Stimulated activated CD4-positive, alpha-beta T cell treated with anti-CD3 and anti-CD28 coated beads, Interleukin-4, amount 100 ng/mL, for 48 hours (primary cell): ENCODE measurements at regions not wholly inside any gene's neighbourhood (a gene's known extent, or its start where the extent isn't known, plus 50 kb on each side); places are given as distances from the start of the nearest gene placed in this dataset.
"Not testable (repeated sequence)": the region's sequence is repeated elsewhere in the genome, so short reads cannot be mapped to it uniquely, and the experiment has no call there.

Experiments
- DNase-seq, 2 donors: peaks; one replicate each; pipeline ENCODE4 v3.0.0-alpha.2; 2020; ENCODE audit warnings: low read depth in 2 of 2

DNA sequence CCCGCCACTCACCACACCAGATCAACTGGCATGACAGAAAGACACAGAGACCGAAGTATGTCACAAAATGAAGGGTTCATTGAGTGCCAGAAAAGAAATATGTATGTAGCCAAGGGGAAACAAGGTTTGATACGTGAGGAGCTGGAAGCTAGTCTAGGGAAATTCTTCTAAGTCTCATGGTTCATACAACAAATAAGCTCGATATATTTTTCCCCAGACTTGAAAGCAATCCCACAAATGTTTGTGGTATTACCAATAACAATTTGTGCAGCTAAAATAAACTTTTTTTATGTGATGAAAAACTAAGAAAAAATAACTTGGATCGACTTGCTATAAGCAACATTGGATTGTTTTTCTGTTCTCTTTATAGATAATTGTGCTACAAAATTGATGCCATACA lies 777.0 kb downstream of the TSN start:
- DNase-seq = no peak

GRCh38 chr2:122535960-122536505 lies 780.6 kb downstream of the TSN start:
- no peak for DNase-seq

- no peak for DNase-seq
Observed at GRCh38 chr2:122539311-122539710, 783.9 kb downstream of the TSN start.

DNA sequence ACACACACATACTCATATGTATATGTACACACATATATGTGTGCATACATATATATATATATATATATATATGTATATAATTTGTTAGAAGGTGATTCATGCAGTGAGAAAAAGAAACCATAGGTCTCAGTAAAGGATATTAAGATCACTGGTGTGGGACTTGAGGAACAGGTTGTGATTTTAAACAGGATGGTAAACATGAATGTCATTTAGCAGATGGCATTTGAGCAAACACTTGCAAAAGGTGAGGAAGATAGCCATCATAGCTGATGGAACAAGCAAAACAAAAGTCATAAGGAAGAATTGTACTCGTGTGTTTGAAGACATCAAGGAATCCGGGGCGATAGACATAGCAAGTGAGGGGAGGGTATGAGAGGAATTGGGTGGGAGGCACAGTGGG lies 784.5 kb downstream of the TSN start:
- DNase-seq = no peak

GRCh38 chr2:122542236-122542635 lies 786.8 kb downstream of the TSN start:
- no peak for DNase-seq

GRCh38 chr2:122542646-122543045 lies 787.2 kb downstream of the TSN start:
- no peak for DNase-seq

- DNase-seq = no peak
Observed at GRCh38 chr2:122543815-122544214, 788.4 kb downstream of the TSN start.

DNA sequence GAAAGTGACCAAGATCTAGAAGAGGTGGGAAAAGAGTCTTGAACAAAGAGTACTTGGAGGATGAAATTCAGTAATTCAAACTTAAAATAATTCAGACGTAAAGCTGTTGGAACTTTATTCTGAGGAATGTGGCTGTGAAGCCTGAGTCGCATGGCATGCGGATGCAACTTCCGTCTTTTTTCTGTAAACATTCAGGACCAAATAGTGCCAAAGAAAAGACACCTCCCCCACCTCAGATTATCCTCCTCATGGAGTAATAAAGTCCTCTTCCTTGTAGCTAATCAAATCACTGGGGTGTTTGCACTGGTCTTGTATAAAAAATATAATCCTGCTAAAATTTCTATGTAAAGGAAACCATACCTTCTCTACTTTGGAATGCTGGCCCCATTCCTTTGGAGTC lies 790.4 kb downstream of the TSN start:
- DNase-seq = no peak

DNA sequence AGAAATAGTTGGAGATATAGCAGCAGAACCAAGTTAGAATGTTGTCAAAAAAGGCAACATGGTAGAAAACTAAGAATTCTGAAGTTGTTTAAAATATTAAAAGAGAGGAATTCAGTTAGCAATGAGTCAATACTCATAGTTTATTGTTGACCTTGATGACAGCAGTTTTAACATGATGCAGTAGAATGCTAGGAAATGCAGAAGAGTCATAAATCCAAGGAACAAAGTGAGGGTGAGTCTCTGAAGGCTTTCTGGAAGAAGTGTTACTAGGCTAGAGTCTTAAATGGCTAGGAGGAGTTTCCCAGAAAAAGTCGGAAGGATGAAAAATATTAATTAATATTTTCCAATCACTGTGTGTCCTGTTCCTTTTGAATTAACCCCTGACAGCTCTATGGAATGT lies 807.3 kb downstream of the TSN start:
- no peak for DNase-seq

- no peak for DNase-seq
Observed at GRCh38 chr2:122563781-122564180, 808.3 kb downstream of the TSN start.

DNA sequence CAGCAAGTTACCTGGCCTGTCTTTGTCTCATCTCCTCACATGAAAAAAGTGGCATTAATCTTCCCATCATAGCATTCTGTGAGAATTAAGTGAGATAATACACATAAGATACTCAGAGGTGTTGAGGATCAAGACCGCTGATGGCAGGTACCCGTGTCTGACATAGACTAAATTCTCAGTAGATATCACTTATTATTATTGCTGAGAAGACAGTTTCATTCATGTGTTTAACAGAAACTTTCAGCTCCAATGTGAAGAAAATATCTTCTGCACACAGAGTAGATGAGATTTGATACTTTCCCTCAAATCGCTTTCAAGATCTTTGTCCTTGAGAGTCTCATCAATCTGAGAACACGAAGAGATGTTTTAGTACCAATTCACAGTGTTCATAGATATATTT lies 809.4 kb downstream of the TSN start:
- no peak for DNase-seq

DNA sequence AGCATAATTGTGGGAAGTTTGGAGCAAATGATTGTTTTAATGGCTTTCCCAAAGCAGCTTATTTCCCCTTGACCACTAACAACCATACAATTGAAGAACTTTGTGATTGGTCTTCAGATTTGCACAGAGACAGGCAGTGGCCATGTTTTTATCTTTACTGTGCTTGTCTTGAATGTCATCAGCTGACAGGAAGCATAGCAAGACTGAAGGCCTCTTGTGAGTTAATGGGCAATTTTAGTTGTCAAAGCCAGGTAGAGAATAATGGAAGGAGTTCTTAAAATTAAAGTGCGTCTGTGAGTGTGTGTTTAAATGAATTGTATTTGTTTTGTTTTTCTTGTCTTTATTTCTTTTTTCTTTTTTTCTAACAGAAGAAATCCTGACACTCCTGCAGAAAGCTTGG lies 809.9 kb downstream of the TSN start:
- DNase-seq = no peak

- DNase-seq = no peak
Observed at GRCh38 chr2:122570641-122571040, 815.2 kb downstream of the TSN start.

DNA sequence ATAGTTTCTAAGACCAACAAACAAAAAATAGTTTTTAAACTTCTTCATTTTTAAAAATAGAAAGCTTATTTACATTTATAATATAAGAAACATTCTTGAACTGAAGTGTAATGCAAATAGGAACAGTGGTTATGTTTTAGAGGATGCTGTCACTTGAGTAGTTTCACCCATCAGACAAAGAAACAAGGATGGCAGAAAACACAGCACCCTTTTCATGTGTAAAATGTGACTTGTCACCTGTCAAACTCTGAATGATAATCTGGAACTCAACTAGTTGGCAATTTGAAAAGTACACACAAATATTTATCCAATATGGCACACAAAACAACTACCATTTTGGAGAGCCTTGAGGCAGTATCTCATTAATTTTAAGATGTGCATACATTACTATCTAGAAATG lies 816.0 kb downstream of the TSN start:
- not testable (repeated sequence) for DNase-seq

DNA sequence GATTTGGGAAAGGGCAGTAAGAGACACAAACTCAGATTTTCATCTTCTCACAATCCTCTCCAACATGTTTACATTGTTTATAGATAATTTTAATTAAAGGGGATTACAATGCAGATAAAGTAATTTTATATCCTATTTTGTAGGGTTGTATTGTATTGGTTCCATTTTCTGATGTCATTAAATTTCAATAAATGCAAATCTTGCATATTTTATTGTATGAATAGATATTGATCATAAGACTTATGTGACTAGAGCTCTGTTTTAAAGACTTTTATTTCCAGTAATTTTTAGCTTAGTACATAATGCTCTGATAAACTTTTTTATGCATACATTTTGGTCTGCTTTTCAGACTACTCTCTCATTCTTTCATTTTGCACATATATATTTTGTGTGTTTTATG lies 819.6 kb downstream of the TSN start:
- no peak for DNase-seq

GRCh38 chr2:122583159-122583917 lies 827.9 kb downstream of the TSN start:
- DNase-seq = no peak

- no peak for DNase-seq
Observed at GRCh38 chr2:122590524-122590923, 835.1 kb downstream of the TSN start.

DNA sequence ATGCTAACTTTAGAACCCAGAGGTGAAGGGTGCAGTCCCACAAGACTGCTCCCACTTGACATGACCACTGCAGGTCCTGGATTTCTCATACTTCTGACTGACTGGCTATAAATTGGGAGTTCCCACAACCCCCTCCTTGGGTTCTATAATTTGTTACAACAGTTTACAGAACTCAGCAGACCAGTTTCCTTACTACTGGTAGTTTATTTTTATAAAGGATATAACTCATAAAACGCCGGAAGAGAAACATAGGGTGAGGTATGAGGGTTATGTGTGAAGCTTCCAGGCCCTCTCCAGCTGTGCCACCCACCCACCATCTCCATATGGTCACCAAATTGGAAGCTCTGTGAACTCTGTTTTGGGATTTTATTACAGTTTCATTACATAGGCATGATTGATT lies 839.6 kb downstream of the TSN start:
- no peak for DNase-seq

- no peak for DNase-seq
Observed at GRCh38 chr2:122596598-122596997, 841.1 kb downstream of the TSN start.

DNA sequence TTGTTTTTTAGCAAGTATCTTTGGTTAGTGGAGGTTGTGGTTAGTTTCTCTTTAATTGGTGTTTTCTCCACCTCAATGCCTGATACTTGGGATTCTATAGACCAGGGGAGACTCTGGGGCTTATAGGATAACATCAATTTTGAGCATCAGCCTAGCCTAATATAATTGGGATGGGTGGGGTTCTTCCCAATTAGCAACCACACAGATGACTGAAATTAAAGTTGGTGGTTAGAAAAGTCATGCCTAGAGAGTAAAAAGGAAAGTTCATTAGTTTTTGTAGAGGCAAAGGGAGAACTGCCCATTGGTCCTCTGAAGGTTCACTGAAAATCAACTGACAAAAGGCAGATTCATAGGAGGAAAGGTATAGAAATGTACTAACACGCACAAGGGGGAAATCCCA lies 843.3 kb downstream of the TSN start:
- no peak for DNase-seq

DNA sequence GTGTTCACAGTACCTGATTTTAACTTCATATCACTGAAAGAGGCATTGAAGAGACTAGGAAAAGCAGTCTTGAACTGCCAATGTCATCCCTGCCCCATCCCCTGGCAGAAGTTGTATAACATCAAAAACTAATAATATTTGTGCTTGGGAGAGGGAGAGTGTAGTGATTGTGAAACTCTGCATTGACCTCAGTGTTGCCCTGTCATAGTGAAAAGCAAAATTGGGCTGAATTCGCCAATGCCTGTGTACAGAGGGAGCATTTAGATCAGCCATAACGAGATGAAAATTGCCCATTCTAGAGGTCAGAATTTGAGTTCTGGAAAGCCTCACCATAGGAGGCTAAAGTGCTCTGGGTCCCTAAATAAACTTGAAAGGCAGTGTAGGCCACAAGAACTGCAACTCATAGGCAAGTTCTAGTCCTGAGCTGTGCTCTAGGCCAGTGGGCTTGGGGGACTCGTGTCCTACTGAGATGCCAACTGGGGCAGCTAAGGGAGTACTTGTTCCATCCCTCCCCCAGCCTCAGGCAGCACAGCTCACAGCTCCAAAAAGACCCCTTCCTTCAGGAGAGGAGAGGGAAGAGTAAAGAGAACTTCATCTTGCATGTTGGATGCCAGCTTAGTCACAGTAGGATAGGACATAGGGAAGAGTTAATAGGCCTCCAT lies 855.6 kb downstream of the TSN start:
- no peak for DNase-seq

GRCh38 chr2:122622934-122623333 lies 867.5 kb downstream of the TSN start:
- no peak for DNase-seq

- no peak for DNase-seq
Observed at GRCh38 chr2:122627388-122627787, 871.9 kb downstream of the TSN start.
